Right lobe of liver (tissue), 4 donors: ENCODE measurements at regions not wholly inside any gene's neighbourhood (a gene's known extent, or its start where the extent isn't known, plus 50 kb on each side); places are given as distances from the start of the nearest gene placed in this dataset.

ENCODE experiments used
- POLR2A ChIP-seq: fragments of 450-650 bp; IDR thresholded peaks from one replicate; pipeline ENCODE4 v1.6.1; 2017; ENCODE audit warnings: antibody characterized with exemption, mild to moderate bottlenecking
- TF ChIP-seq, protein P1 (sequence below), 4 donors: fragments of 200-600 bp in 3 of 4; fragments of 450-650 bp in 1 of 4; IDR thresholded peaks; one replicate each; pipeline versions ENCODE4 v1.5.1 to v1.8.0; 2016 to 2022; ENCODE audit warnings: antibody characterized with exemption in 4 of 4, mild to moderate bottlenecking in 2 of 4
- donor health status: DM: no; HTN: no; CAD: no.
- donor health status: DM: no; HTN: no; CAD: no.
- donor health status: DM: no; HTN: yes; CAD: no.

DNA sequence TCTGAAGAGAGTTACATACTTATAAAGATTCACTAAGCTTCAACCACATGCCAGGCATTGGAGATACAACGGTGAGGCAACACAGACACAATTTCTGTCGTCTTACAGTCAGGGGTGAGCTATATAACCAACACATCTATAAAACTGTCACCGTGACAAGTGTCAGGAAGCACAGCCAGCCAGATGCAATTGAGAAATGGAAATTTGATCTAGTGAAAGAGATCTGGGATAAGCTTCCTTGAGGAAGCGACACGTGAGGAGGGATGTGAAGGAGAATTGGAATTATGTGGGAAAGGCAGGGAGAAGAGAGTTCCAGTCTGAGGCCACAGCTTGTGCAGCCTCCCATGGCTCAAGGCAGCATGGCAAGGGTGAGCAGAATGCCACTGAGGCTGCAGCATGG lies 50.9 kb upstream of the ZNF354B start:
- TF ChIP-seq, protein P1, sequence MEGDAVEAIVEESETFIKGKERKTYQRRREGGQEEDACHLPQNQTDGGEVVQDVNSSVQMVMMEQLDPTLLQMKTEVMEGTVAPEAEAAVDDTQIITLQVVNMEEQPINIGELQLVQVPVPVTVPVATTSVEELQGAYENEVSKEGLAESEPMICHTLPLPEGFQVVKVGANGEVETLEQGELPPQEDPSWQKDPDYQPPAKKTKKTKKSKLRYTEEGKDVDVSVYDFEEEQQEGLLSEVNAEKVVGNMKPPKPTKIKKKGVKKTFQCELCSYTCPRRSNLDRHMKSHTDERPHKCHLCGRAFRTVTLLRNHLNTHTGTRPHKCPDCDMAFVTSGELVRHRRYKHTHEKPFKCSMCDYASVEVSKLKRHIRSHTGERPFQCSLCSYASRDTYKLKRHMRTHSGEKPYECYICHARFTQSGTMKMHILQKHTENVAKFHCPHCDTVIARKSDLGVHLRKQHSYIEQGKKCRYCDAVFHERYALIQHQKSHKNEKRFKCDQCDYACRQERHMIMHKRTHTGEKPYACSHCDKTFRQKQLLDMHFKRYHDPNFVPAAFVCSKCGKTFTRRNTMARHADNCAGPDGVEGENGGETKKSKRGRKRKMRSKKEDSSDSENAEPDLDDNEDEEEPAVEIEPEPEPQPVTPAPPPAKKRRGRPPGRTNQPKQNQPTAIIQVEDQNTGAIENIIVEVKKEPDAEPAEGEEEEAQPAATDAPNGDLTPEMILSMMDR (IDR thresholded peaks at IDR 0.05) = no peak
- no peak for TF ChIP-seq POLR2A
